ENCODE measurements at regions not wholly inside any gene's neighbourhood (a gene's known extent, or its start where the extent isn't known, plus 50 kb on each side); places are given as distances from the start of the nearest gene placed in this dataset.
"Not testable (repeated sequence)": the region's sequence is repeated elsewhere in the genome, so short reads cannot be mapped to it uniquely, and the experiment has no call there.

- not testable (repeated sequence) for DNase-seq
These were observed 874.6 kb upstream of the MBL2 start for GRCh38 chr10:53647221-53647620.

- DNase-seq, result no peak
These were observed 873.9 kb upstream of the MBL2 start for GRCh38 chr10:53646525-53646924.

GRCh38 chr10:53645951-53646350 is 873.4 kb upstream of the MBL2 start:
- DNase-seq, result no peak

- DNase-seq, result no peak
These were observed 865.4 kb upstream of the MBL2 start for GRCh38 chr10:53638006-53638405.

- no peak for DNase-seq
These were observed 852.1 kb upstream of the MBL2 start for GRCh38 chr10:53624722-53625121.

GRCh38 chr10:53622201-53622600 is 849.6 kb upstream of the MBL2 start:
- DNase-seq, result no peak

- no peak for DNase-seq
These were observed 847.1 kb upstream of the MBL2 start for GRCh38 chr10:53619671-53620070.

GRCh38 chr10:53607691-53608090 is 835.1 kb upstream of the MBL2 start:
- DNase-seq, result no peak

- no peak for DNase-seq
These were observed 834.4 kb upstream of the MBL2 start for GRCh38 chr10:53606981-53607380.

- DNase-seq, result no peak
These were observed 828.8 kb upstream of the MBL2 start for GRCh38 chr10:53601260-53601875.

GRCh38 chr10:53598914-53599313 is 826.3 kb upstream of the MBL2 start:
- no peak for DNase-seq

- no peak for DNase-seq
These were observed 825.3 kb upstream of the MBL2 start for GRCh38 chr10:53597835-53598251.

- DNase-seq, result no peak
These were observed 807.9 kb upstream of the MBL2 start for GRCh38 chr10:53580465-53580864.

- DNase-seq, result no peak
These were observed 807.2 kb upstream of the MBL2 start for GRCh38 chr10:53579773-53580172.

GRCh38 chr10:53574024-53574423 is 801.4 kb upstream of the MBL2 start:
- no peak for DNase-seq

GRCh38 chr10:53573498-53573897 is 800.9 kb upstream of the MBL2 start:
- no peak for DNase-seq

- DNase-seq, result no peak
These were observed 800.2 kb upstream of the MBL2 start for GRCh38 chr10:53572799-53573198.

- DNase-seq, result no peak
These were observed 797.6 kb upstream of the MBL2 start for GRCh38 chr10:53570221-53570620.

- no peak for DNase-seq
These were observed 796.9 kb upstream of the MBL2 start for GRCh38 chr10:53569455-53569854.

- no peak for DNase-seq
These were observed 776.1 kb upstream of the MBL2 start for GRCh38 chr10:53548664-53549063.

- DNase-seq, result no peak
These were observed 774.8 kb upstream of the MBL2 start for GRCh38 chr10:53547364-53547763.

- no peak for DNase-seq
These were observed 770.8 kb upstream of the MBL2 start for GRCh38 chr10:53543410-53543809.

- DNase-seq, result no peak
These were observed 764.9 kb upstream of the MBL2 start for GRCh38 chr10:53537508-53537907.

GRCh38 chr10:53536322-53536721 is 763.7 kb upstream of the MBL2 start:
- no peak for DNase-seq

- DNase-seq, result no peak
These were observed 761.8 kb upstream of the MBL2 start for GRCh38 chr10:53534428-53534827.

GRCh38 chr10:53528974-53529373 is 756.4 kb upstream of the MBL2 start:
- DNase-seq, result no peak
